Renal cortex interstitium (tissue), 11 donors: ENCODE measurements at regions not wholly inside any gene's neighbourhood (a gene's known extent, or its start where the extent isn't known, plus 50 kb on each side); places are given as distances from the start of the nearest gene placed in this dataset.
A peak's percentile ranks its signal among the peaks of the same experiment; 100 is the strongest.

ENCODE experiments used
- DNase-seq, 11 donors: peaks; one replicate each; pipeline ENCODE4 v3.0.0-alpha.2; 2013; ENCODE audit warnings: low read depth in 9 of 11, low spot score in 4 of 11; ENCODE audit errors: extremely low read depth in 1 of 11

DNA sequence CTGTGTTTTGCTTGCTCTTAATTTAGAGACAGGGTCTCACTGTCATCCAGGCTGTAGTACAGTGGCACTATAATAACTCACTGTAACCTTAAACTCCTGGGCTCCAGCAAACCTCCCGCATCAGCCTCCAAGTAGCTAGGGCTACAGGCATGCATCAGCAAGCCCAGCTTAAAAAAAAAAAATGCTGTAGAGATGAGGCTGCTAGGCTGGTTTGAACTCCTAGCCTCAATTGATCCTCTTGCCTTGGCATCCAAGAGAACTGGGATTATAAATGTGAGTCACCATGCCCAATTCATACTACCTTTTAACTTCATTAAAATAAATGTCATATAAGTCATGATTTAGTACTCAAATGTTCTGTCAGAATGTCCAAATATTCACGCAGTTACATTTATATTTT, 2195.7 kb upstream of the C9orf72 start:
- no peak for DNase-seq

DNA sequence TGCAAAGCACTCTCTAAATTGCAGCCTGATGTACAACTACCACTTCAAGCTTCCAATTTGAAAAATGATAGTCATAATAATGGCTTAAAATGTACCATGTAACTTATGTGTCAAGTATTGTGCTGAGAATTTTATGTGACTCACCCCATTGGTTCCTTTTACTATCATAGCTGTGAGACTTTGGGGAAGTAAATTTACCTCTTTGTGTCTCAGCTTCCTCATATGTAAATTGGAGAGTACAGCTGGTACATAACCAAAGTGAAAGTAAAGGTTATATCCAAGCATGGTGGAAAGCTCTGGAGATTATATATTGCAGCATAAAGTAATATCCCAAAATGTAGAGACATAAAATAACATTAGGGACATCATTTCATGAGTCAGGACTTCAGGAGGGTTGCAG, 2200.4 kb upstream of the C9orf72 start:
- no peak for DNase-seq

DNA sequence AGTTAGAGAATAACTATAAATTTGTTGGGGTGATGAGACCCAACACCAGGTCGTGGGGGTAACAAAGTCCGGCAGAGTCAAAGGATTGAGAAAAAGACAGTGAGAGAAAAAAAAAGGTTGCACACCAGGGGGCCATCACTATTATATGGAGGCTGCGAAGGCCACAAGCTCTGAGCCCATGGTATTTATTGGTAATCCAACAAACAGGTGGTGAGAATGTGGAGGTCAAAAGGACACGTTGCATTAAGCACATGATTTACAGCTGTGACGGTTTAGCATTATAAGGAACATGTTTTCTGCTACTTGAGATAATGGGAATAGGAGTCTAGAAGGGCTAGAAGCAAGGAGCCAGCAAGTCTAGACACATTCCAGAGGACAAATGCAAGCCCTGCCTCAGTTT, 2202.2 kb upstream of the C9orf72 start:
- no peak for DNase-seq

DNA sequence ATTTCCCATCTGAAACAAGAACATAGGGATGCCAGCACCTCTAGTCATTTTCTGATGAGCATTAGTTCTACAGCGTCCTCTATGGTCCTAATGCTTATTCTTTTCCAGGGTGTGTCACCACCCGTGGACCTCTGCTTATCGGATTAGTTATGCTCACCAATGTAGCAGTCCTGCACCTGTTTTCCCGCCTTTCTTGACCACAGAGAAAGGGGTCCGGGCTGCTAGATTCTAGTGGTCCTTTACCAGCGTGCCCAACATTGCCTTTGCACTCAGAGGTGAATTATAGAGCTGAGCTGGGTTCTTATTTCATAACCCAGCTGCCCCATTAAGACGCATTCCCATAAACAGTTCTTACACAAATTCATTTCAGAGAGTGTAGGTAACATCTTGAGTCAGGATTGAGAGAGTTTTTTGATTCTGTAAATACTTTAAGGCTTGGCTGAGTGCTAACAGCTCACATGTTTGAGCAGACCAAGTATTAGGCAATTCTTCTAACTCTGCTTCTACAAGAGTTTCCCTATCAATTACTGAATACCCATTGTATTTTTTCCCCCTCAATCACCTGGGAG, 2205.1 kb upstream of the C9orf72 start:
- DNase-seq: no peak

DNA sequence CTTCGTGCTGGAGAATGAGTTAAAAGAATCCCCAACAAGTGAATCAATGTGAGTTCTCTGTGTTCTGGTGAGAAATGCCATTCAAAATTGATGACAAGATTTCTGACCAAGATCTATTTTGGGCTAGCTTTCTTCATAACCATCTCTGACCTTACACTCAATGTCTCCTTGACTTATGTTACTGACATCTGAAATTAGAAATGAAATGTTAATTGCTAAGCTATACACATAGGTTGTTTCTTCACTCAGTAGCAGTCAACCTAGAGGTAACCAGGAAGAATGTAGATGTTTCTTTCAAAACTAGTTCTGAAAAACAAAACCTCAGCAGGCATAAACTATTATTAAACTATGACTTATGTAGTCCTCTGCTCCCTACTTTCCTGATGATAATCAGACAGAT, 2220.7 kb upstream of the C9orf72 start:
- no peak for DNase-seq

DNA sequence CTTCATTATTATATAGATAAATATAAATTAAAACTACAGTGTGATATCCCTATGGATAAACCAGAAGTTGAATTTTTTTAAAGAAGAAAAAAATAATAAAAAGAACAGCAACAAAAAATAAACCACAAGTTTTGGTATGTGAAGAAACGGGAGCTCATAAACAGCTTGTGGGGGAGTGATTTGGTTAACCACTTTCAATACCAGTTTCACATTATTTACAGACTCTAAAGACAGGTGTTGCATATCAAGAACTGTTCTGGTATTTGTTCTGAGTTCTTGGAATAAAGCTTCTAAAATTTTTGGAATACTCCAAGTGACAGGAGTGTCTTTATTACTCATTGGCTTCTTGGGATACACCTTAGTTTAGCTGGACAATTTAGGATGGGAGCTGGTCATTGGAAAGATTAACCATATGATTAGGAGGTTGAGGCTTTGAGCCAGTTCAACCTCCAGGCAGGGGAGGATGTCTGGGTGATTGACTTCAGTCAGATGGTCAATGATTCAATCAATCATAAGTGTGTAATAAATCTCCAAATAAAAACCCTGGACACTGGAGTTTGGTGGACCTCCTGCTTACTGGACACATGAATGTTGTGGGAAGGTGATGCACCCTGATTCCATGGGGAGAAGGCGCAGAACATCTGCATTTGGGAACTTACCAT, 2223.1 kb upstream of the C9orf72 start:
- DNase-seq: no peak

DNA sequence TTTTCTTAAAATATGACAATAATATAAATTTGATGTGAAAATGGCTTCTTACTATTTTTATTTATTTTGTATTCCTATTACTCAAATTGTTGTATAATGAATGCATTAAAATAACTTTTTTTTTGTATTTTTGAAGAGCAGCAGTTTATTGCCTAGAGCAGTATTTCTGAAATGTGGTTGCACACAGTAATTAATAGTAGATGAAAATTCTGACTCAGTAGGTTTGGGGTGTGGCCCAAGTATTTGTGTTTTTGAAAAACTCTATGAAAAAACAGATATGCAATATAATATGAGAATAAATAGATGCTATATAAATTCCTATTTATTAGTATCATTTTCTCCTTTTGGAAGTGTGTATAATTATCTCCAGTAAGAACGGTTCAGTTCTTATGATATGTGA, 2225.3 kb upstream of the C9orf72 start:
- DNase-seq: no peak

DNA sequence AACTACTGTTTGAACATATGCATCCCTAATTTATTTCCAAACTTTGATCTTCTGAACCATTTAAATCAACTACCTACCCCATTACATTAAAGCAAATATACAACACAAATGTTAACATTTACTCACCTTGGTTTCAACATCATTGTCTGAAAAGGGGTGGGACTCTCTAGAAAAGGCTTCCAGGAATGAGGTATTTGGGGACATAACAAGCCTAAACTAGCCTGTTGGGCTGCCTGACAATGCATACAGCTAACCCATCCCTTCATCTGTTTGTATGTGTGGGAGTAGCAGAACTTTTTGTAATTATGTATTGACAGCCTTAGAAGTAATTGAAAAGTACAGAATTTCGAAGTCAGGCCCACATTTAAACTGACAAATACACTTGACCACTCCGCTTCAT, 2225.9 kb upstream of the C9orf72 start:
- no peak for DNase-seq

DNA sequence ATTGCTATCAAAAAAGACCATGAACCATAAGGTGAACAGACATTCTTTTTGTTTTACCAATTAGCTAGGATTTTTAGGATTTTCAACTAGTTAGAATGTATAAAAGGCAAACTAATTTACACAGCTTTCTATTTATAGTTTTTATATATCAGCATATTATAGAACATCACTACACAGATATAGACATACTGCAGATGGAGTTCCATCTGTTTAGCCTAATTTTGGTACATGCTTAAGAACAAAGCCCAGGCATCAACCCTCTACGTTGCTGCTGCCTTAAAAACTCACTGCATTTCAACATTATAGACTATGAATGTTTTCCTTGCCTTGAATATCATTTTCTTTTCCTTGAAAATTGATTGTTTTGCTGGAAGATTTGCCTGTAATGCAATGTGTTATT, 2227.5 kb upstream of the C9orf72 start:
- DNase-seq: no peak

DNA sequence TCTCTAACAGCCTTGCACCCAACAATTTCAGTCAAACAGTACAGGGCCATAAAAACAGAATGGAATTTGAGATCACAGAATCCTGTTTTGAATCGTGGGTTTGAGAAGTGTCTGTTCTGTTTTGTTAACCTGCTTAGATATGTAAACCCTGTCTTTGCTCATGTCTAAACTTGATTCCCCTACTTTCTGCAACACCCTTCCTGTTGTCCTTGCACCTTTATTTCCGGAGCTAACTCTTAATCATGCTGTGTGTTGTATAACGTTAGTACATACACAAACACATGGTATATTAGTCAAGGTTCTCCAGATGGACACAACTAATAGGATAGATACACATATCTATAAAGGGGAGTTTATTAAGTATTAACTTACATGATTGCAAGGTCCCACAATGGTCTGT, 2229.2 kb upstream of the C9orf72 start:
- DNase-seq: no peak

DNA sequence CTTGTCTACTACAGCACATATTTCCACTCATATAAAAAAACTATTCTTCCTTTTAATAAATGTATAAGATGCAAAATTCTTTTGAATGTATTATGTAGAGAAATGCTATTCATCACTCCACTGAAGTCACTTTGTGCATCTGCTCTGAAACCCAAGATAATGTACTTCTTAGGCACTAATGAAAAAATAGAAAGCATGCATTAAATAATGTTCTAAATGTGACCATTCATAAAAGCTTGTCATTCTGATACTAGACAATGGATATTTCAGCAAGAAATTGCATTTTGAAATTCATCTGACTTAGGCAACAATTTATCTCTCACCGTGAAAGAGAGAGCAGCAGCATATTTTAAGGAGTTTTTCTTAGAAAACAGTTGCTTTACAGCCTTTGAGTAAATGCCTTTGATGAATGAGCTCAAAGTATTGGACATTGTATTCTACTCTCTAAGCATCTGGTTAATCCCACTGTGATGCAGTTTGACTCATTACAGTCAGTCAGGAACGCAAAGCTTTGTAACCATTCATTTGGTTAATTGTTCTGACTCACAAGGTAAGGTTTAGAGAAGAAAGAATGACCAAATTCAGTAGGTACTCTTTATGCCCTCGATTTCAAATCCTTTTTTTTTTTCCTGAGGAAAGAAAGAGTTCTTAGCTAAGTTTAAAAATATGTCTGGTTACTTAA, 2233.8 kb upstream of the C9orf72 start:
- DNase-seq: no peak

DNA sequence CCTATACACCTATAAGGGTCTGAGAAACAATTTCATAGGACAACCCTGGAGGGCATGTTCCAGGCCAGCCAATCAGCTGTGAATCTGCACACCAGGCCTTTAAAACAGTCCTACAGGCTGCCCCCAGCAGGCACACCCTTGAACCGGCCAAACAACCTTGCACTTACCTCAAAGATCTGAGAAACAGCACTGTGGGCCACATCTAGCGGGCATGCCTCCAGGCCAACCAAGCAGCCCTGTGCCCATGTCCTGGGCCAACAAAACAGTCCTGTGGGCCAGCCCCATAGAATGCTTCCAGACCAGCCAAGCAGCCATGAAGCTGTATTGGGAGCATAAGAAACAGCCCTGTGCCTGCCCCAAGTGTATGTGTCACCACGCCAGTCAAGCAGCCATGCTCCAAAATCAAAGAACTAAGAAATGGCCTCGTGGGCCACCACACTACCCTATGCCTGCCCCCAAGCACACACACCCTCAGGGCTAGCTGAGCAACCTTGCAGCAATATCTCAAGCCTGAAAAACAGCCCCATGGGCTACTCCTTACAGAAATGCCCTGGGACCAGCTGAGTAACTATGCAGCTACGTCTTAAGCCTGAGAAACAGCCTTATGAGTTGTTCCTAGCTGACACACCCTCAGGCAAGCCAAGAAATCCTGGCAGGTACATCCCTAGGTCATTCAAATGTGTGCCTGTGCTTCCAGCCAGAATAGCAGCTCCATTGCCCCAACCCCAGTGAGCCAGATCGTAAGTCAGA, 2243.8 kb upstream of the C9orf72 start:
- DNase-seq: no peak

DNA sequence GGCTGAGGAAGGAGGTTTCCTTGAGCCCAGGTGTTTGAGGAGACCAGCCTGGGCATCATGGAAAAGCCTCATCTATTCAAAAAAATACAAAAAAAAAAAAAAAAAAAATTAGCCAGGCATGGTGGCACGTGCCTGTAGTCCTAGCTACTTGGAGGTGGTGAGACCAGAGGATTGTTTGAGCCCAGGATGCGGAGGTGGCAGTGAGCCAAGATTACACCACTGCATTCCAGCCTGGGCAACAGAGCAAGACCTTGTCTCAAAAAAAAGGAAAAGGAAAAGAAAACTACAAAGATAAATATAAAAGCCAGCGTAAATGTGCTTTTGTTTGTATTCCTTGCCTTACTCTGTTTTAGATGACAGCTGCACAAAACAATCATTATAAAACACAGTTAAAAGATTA, 2249.2 kb upstream of the C9orf72 start:
- no peak for DNase-seq

DNA sequence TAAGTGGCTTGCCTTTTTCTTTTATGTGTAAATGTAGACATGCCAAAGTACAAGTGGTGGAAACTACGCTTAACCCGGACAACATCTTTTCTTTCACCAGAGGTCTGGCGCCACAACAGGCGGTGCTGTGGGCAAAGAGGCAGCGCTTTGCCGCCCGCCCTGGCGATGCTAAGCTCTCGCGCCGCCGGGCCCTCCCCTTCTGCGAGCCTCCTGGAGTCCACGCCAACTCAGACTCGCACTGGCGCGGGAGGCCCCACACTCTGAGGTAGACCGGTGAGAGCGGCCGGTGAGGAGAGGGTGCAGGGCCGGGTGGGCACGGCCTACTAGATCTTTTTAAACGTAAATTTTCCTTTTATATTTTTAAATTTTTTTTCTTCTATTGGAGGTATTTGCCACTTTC, 2253.1 kb upstream of the C9orf72 start:
- no peak for DNase-seq

DNA sequence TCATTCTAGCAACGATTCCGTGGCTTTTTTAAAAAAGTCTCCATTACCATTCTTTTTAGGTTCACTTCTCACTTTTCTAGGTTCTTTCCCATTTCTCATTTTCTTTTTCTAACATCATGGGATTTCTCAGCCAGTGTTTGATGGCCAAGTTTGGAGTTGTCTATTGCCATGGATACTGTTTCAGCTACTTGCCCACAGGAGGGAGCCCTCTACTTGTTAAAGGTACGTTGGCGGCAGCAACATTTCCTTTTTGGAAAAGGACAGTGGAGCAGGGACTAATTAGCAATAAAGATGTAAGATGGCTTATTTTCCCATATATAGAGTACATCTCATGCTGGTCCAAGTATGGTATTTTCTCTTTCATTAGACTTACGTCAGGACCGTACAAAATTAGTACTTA, 2257.5 kb upstream of the C9orf72 start:
- DNase-seq: peak; percentile 10 to 51 (median 38)

DNA sequence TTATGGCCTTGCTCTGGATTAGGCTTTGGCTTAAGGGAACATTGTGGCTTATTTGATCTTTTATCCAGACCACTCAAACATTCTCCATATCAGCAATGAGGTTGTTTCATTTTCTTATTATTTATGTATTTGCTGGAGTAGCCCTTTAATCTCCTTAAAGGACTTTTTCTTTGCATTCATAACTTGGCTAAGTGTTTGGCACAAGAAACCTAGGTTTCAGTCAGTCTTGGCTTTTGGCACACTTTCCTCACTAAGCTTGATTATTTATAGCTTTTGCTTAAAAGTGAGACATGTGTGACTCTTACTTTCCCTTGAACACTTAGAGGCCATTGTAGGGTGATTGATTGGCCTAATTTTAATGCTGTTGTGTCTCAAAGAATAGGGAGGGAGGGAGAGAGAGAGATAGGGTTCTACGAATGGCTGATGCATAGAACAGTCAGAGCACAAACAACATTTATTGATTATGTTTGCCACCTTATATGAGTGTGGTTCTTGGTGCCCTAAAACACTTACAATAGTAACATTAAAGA, 2265.3 kb upstream of the C9orf72 start:
- peak in 3 of 11 donors; percentile 1 to 9 (median 8) for DNase-seq

DNA sequence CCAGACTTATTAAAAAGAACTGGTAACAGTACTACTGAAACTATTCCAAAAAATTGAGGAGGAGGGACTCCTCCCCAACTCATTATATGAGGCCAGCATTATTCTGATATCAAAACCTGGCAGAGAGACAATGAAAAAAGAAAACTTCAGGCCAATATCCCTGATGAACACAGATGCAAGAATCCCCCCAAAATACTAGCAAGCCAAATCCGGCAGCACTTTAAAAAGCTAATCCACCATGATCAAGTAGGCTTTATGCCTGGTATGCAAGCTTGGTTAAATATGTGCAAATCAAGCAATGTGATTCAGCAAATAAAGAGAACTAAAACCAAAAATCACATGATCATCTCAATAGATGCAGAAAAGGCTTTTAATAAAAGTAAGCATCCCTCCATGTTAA, 2271.0 kb upstream of the C9orf72 start:
- DNase-seq: no peak

DNA sequence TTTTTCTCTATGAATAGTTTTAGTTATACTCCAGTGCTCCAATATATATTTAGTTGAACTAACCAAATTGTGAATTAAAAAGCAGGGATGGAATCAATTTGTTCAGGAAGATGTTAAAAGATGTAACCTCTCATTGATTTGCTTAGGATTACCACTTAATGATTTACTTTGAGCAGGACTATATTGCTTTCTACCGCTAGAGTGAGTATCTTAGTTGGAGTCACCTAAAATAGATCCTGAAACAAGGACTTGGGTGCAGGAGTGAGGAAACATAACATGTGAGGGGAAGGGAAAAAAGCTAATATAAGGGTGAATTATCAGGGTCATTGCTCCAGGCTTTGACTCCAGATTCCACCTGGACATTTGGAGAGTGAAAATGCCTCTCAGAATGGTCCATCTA, 2277.4 kb upstream of the C9orf72 start:
- no peak for DNase-seq

DNA sequence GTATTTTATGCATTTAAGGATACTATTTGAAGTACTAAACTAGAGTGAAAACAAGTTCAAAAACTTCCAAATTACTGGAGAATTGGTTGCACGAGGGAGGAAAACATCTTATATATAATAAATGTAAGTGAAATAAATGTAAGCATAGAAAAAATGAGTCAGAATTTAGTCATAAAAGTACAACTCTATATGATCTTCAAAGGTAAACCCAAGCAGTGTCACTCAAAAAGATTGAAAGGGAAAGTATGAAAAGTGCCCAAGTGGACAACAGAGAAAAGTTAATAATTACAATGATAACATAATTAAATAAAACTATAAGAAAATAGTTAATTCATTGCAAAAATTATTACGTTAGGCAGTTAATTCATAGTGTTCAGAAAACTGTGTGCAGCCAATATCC, 2288.5 kb upstream of the C9orf72 start:
- DNase-seq: no peak

DNA sequence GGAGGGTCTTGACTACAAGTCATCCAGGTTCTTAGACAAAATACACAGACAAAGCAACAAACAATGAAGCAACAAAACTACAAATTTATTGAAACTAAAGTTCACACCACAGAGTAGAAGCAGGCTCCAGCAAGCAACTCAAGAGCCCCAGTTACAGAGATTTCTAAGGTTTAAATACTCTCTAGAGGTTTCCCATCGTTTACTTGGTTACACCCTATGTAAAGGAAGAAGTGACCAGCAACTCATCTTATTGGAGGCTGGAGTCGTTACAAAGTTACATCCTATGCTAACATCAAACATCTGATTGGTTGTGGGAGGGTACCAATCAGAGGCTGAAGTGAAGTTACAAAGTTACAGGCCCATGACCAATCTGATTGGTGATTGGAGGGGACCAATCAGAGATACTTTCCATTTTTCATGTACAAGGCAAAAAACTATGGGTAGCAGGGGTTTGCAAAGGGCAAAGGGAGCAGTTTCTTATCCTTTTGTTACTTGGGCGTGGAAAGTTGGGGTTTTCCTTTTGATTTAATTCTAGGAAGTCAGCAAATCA, 2292.6 kb upstream of the C9orf72 start:
- no peak for DNase-seq
